Stimulated activated naive CD8-positive, alpha-beta T cell treated with anti-CD3 and anti-CD28 coated beads, Interleukin-15, amount 100 ng/mL, for 72 hours (primary cell): ENCODE measurements at regions not wholly inside any gene's neighbourhood (a gene's known extent, or its start where the extent isn't known, plus 50 kb on each side); places are given as distances from the start of the nearest gene placed in this dataset.
"Not testable (repeated sequence)": the region's sequence is repeated elsewhere in the genome, so short reads cannot be mapped to it uniquely, and the experiment has no call there.

Experiments used
- ATAC-seq: fragments of 150-1000 bp; cut with Tn5 transposase; 2 replicates; pipeline ENCODE4 v1.10.0; 2021; ENCODE audit warnings: mild to moderate bottlenecking, moderate library complexity
- DNase-seq, 2 donors: peaks; one replicate each; pipeline ENCODE4 v3.0.0; 2021 to 2022
- H3K27ac Mint-ChIP-seq, 2 donors: one replicate each; pipeline ENCODE4 v1.8.0; 2022; ENCODE audit warnings: mild to moderate bottlenecking in 2 of 2, mixed read lengths in 2 of 2, moderate library complexity in 2 of 2
- H3K27me3 Mint-ChIP-seq: one replicate; pipeline ENCODE4 v1.8.0; 2022; ENCODE audit warnings: mixed read lengths
- H3K4me1 Mint-ChIP-seq: one replicate; pipeline ENCODE4 v1.8.0; 2022; ENCODE audit warnings: mild to moderate bottlenecking, mixed read lengths
- H3K4me3 Mint-ChIP-seq, 2 donors: one replicate each; pipeline ENCODE4 v1.8.0; 2022; ENCODE audit warnings: mild to moderate bottlenecking in 2 of 2, mixed read lengths in 2 of 2, moderate library complexity in 1 of 2
- H3K9me3 Mint-ChIP-seq, 2 donors: one replicate each; pipeline ENCODE4 v1.8.0; 2022; ENCODE audit warnings: mixed read lengths in 2 of 2

DNA sequence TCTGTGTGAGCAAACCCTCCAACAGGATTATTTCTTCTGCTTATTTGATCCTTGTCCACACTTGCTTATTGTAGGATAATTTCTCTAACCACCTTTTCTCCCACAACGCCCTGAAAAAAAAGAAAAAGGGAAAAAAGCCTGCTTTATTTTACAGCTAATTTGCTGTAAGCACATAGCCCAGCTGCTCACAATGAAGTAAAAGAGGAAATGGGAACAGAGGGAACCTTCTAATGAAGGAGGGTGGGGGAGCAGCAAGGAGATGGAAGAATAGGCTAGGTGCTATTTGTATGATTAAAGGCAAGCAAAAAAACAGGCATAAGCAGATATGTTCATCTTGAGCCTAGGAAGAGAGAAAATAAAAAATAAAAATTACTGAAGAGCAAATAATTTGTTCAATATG, 331.6 kb downstream of the TXNL1 start:
- DNase-seq (no peak), ATAC-seq (no peak)
- Mint-ChIP-seq H3K4me1 (no peaks in the 10 kb centered on the region), H3K27me3 (no peaks in the 10 kb centered on the region), H3K27ac (no peak overlapping the region), H3K4me3 (no peak overlapping the region), H3K9me3 (no peaks in the 10 kb centered on the region)

DNA sequence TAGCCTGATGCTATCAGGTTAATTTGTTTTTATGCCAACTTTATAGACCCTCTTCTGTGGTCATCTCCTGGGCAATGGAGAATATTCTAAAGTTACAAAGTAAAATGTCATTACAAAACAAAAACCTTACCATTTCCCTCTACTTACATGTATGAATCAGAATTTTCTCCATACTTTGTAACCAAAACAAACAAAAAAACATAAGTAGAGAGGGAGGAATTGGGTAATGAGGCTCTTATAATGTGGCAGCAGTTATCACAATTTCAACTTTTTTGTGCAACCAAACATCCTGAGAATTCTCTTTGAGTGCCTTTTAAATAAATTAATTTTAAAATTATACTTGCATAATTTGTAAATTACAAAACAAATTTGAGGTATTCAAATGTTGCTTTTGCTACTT, 332.8 kb downstream of the TXNL1 start:
- Mint-ChIP-seq H3K27me3 (no peaks in the 10 kb centered on the region), H3K9me3 (no peaks in the 10 kb centered on the region), H3K4me1 (no peaks in the 10 kb centered on the region), H3K27ac (no peak overlapping the region), H3K4me3 (no peak overlapping the region)
- DNase-seq (no peak), ATAC-seq (no peak)

- H3K27me3 Mint-ChIP-seq, result no peaks in the 10 kb centered on the region
- H3K4me3 Mint-ChIP-seq, result no peak overlapping the region
- DNase-seq (no peak), ATAC-seq (no peak)
- H3K27ac Mint-ChIP-seq, result no peak overlapping the region
- no peaks in the 10 kb centered on the region for H3K4me1 Mint-ChIP-seq
- no peaks in the 10 kb centered on the region for H3K9me3 Mint-ChIP-seq
Measured at GRCh38 chr18:56302156-56302555, 336.2 kb downstream of the TXNL1 start.

GRCh38 chr18:56299740-56300139, 338.7 kb downstream of the TXNL1 start:
- peaks cover 3% of the 10 kb centered on the region for H3K4me1 Mint-ChIP-seq
- no peak overlapping the region for H3K27ac Mint-ChIP-seq
- H3K4me3 Mint-ChIP-seq, result no peak overlapping the region
- H3K27me3 Mint-ChIP-seq, result no peaks in the 10 kb centered on the region
- DNase-seq (no peak), ATAC-seq (no peak)
- no peaks in the 10 kb centered on the region for H3K9me3 Mint-ChIP-seq

- Mint-ChIP-seq H3K4me3 (no peak overlapping the region), H3K4me1 (peaks cover 6% of the 10 kb centered on the region), H3K27ac (no peak overlapping the region), H3K27me3 (no peaks in the 10 kb centered on the region), H3K9me3 (no peaks in the 10 kb centered on the region)
- ATAC-seq (no peak), DNase-seq (no peak)
Measured at GRCh38 chr18:56298935-56299334, 339.5 kb downstream of the TXNL1 start.

GRCh38 chr18:56296381-56296780, 342.0 kb downstream of the TXNL1 start:
- Mint-ChIP-seq H3K9me3 (peaks cover 0 to 6% of the 10 kb centered on the region in 2 donors), H3K4me3 (no peak overlapping the region), H3K4me1 (peaks cover 6% of the 10 kb centered on the region), H3K27me3 (no peaks in the 10 kb centered on the region), H3K27ac (no peak overlapping the region)
- ATAC-seq, result no peak
- no peak for DNase-seq

- peaks cover 6% of the 10 kb centered on the region for H3K4me1 Mint-ChIP-seq
- no peak overlapping the region for H3K4me3 Mint-ChIP-seq
- ATAC-seq (no peak), DNase-seq (no peak)
- peaks cover 0 to 6% of the 10 kb centered on the region in 2 donors for H3K9me3 Mint-ChIP-seq
- no peaks in the 10 kb centered on the region for H3K27me3 Mint-ChIP-seq
- no peak overlapping the region for H3K27ac Mint-ChIP-seq
Measured at GRCh38 chr18:56294484-56295183, 343.8 kb downstream of the TXNL1 start.

GRCh38 chr18:56291294-56291693, 347.1 kb downstream of the TXNL1 start:
- Mint-ChIP-seq H3K27ac (no peak overlapping the region), H3K9me3 (peaks cover 0 to 6% of the 10 kb centered on the region in 2 donors), H3K4me3 (no peak overlapping the region), H3K27me3 (no peaks in the 10 kb centered on the region), H3K4me1 (peaks cover 6% of the 10 kb centered on the region)
- ATAC-seq, result no peak
- DNase-seq, result no peak

DNA sequence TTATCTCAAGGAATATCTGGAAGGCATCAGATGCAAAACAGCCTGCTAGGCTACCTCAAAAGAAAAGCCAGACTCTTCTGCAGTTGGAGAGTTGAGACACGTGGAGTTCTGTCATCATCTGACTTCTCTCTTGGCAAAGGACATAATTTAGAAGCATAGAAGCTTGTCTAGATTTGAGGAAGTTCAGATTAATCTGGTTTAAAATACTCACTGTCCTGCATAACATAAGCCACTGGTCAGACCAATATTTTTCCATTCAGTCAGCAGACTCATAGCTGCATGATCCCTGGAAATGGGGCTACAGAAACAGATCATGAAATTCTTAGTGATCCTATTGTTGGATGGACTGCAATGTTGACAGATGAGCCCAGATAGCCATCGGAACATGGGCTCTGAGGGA, 349.0 kb downstream of the TXNL1 start:
- DNase-seq (no peak), ATAC-seq (no peak)
- no peak overlapping the region for H3K27ac Mint-ChIP-seq
- no peaks in the 10 kb centered on the region for H3K4me1 Mint-ChIP-seq
- peaks cover 0 to 10% of the 10 kb centered on the region in 2 donors for H3K9me3 Mint-ChIP-seq
- no peaks in the 10 kb centered on the region for H3K27me3 Mint-ChIP-seq
- H3K4me3 Mint-ChIP-seq, result no peak overlapping the region

GRCh38 chr18:56286775-56287325, 351.5 kb downstream of the TXNL1 start:
- DNase-seq, result no peak

DNA sequence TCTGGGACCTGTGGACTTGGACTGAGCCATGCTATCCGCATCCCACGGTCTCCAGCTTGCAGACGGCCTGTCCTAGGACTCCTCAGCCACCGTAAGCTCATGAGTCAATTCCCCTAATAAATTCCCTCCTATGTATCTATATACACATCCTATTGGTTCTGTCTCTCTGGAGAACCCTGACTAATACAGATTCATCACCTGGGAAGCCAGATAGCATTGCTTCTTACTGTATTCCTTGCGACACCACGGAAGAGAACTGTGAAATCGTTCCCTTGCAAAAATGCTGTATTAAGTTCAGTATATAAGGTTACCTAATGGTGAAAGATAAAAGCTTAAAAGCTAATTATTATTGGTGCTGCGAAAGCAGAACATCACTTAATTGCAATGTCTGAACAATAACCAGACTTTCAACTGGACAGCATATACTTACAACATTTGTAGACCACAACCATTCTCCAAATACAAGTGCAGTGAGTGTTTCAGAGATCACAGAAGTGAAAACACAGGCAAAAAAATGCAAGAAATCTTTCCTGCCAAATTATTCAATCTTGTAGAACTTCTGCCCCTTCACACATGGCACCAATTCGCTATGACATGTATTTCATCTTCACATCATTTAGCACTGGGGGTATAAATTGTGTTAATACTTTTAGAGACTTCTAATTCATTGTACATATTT, 352.9 kb downstream of the TXNL1 start:
- Mint-ChIP-seq H3K4me3 (no peak overlapping the region), H3K27me3 (no peaks in the 10 kb centered on the region)
- ATAC-seq, result no peak

More at GRCh38 chr18:56286775-56287325, 351.5 kb downstream of the TXNL1 start:
- Mint-ChIP-seq H3K4me1 (no peaks in the 10 kb centered on the region), H3K4me3 (no peak overlapping the region), H3K9me3 (peaks cover 0 to 8% of the 10 kb centered on the region in 2 donors), H3K27ac (no peak overlapping the region), H3K27me3 (no peaks in the 10 kb centered on the region)
- ATAC-seq, result no peak

GRCh38 chr18:56284319-56284718, 354.1 kb downstream of the TXNL1 start:
- Mint-ChIP-seq H3K9me3 (peaks cover 6 to 8% of the 10 kb centered on the region in 2 donors), H3K4me3 (no peak overlapping the region), H3K27me3 (no peaks in the 10 kb centered on the region), H3K27ac (no peak overlapping the region), H3K4me1 (no peaks in the 10 kb centered on the region)
- ATAC-seq, result no peak
- no peak for DNase-seq

More for the DNA sequence above, 352.9 kb downstream of the TXNL1 start:
- peak overlapping the region in 1 of 2 donors; percentile 30 for H3K27ac Mint-ChIP-seq
- H3K9me3 Mint-ChIP-seq, result peaks cover 0 to 8% of the 10 kb centered on the region in 2 donors
- no peak for DNase-seq
- H3K4me1 Mint-ChIP-seq, result no peaks in the 10 kb centered on the region

DNA sequence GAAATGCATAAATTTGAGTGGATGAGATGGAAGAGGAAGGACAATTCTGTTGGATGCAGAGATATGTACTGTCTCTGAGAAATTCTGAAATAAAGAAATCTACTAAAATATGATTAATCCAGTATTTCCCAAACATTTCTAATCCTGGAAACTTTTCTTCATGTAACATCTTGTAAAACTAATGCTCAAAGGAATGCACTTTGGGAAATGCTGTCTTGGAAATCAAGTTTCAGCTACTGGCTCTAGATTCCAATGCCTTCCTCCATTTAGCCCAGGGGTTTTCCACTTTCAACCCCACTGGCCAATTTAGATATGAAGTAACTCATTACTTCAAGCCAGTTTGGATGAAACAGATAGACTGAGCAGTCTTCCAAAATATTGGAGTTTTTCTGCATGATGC, 355.1 kb downstream of the TXNL1 start:
- H3K4me3 Mint-ChIP-seq, result no peak overlapping the region
- H3K4me1 Mint-ChIP-seq, result no peaks in the 10 kb centered on the region
- no peak overlapping the region for H3K27ac Mint-ChIP-seq
- H3K9me3 Mint-ChIP-seq, result peaks cover 6 to 8% of the 10 kb centered on the region in 2 donors
- no peak for DNase-seq
- no peak for ATAC-seq
- no peaks in the 10 kb centered on the region for H3K27me3 Mint-ChIP-seq

GRCh38 chr18:56282234-56283104, 355.9 kb downstream of the TXNL1 start:
- peaks cover 6 to 8% of the 10 kb centered on the region in 2 donors for H3K9me3 Mint-ChIP-seq
- no peak overlapping the region for H3K4me3 Mint-ChIP-seq
- ATAC-seq (no peak), DNase-seq (no peak)
- no peak overlapping the region for H3K27ac Mint-ChIP-seq
- no peaks in the 10 kb centered on the region for H3K4me1 Mint-ChIP-seq
- H3K27me3 Mint-ChIP-seq, result no peaks in the 10 kb centered on the region

GRCh38 chr18:56279816-56280215, 358.6 kb downstream of the TXNL1 start:
- H3K4me1 Mint-ChIP-seq, result not testable (repeated sequence)

More at GRCh38 chr18:56279816-56280215, 358.6 kb downstream of the TXNL1 start:
- H3K9me3 Mint-ChIP-seq, H3K27me3 Mint-ChIP-seq, DNase-seq, H3K4me3 Mint-ChIP-seq, ATAC-seq, H3K27ac Mint-ChIP-seq: not testable (repeated sequence)
